Stomach (tissue), 4 donors: ENCODE measurements at regions not wholly inside any gene's neighbourhood (a gene's known extent, or its start where the extent isn't known, plus 50 kb on each side); places are given as distances from the start of the nearest gene placed in this dataset.

Experiments
- CTCF ChIP-seq, 7 experiments: fragments of 450-650 bp in 4 of 7; fragments of 200-600 bp in 3 of 7; sonication (generic) in 3 of 7; IDR thresholded peaks; one replicate each; pipeline ENCODE4 v1.5.1; 2016 to 2019; ENCODE audit warnings: antibody characterized with exemption in 7 of 7, control low read depth in 2 of 7, mild to moderate bottlenecking in 1 of 7
- POLR2A ChIP-seq, 4 donors: fragments of 450-650 bp; IDR thresholded peaks; one replicate each; pipeline ENCODE4 v1.6.1; 2016; ENCODE audit warnings: antibody characterized with exemption in 4 of 4, control low read depth in 2 of 4, mild to moderate bottlenecking in 1 of 4, moderate library complexity in 1 of 4
- POLR2AphosphoS5 ChIP-seq, 3 donors: sonication (generic); formaldehyde crosslinking; IDR thresholded peaks; one replicate each; pipeline ENCODE4 v1.6.1; 2016; ENCODE audit warnings: antibody characterized with exemption in 3 of 3

- TF ChIP-seq CTCF (IDR thresholded peaks at IDR 0.05) (no peak), POLR2A (IDR thresholded peaks at IDR 0.05) (no peak), POLR2AphosphoS5 (IDR thresholded peaks at IDR 0.05) (no peak)
Observed at GRCh38 chr10:65701168-65701776, 1224.6 kb upstream of the LRRTM3 start.
